HG03439 (cell line): ENCODE measurements at regions not wholly inside any gene's neighbourhood (a gene's known extent, or its start where the extent isn't known, plus 50 kb on each side); places are given as distances from the start of the nearest gene placed in this dataset.
"Not testable (repeated sequence)": the region's sequence is repeated elsewhere in the genome, so short reads cannot be mapped to it uniquely, and the experiment has no call there.

Experiments used
- ATAC-seq: cut with Tn5 transposase; IDR thresholded peaks from one replicate; pipeline ENCODE4 v1.9.1; 2021; ENCODE audit warnings: mild to moderate bottlenecking, moderate library complexity; ENCODE audit not compliant: unreplicated experiment

GRCh38 chr3:191518861-191519260 is 57.9 kb downstream of the PYDC2 start:
- no peak for ATAC-seq

- ATAC-seq = no peak
Observed at GRCh38 chr3:191521055-191521454, 60.1 kb downstream of the PYDC2 start.

DNA sequence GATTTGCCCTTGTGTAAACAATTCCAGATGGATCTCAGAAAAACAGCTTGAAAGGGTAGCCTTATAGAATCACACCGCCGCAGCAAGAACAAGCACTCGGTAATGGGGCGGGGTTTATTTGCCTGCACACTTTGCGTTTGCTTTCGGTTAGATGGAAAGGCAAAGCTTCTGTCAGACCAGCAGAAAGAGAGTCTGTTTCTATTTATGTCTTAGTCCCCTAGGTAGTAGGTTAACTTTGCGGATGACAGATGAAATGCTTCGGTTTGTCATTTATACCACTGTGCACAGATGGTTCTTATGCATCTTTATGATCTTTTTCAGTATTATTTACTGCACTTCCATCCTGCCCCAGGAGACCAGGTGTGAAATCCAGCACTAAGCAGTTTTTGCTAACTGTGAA is 62.2 kb downstream of the PYDC2 start:
- no peak for ATAC-seq

- no peak for ATAC-seq
Observed at GRCh38 chr3:191528589-191528988, 67.6 kb downstream of the PYDC2 start.

GRCh38 chr3:191529992-191530391 is 69.0 kb downstream of the PYDC2 start:
- no peak for ATAC-seq

DNA sequence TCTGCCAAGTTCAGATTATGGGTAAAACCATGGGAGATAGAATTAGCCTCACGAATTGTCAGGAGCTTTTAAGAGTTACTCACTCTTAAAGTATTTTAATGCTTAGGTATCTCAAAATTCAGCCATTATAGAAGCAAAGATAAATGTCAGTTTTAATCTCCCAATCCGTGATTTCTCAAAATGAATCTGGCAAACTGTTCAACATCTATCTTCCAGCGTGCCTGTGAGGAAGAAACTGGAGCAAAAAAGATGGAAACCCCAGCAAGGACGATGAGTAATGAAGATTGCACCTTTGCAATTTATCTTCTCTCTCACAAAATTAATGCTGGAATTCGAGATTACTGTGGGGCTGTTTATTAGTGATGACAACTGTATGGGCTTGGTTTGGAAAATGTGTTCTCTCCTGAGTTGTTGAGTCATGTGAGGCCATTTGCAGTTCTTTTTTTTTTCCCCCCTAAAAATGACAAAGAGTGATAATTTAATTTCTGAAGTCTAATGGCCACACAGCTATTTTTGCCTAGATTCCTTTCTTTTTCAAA is 70.5 kb downstream of the PYDC2 start:
- no peak for ATAC-seq

DNA sequence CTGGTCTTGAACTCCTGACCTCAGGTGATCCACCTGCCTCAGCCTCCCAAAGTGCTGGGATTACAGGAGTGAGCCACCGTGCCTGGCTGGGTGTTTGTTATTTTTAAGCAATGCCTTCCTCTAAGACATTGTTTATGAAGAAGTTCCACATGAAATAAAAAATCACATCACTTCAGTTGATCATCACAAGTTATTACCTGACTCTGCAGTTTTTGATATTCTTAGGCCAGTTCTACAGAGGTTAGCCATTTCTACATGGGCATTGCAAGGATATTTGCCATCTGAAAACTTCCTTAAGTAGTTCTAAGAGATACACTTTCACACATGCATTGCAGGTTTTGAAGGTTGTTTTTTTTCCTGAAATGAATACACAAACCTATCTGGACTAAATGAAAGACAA is 82.1 kb downstream of the PYDC2 start:
- no peak for ATAC-seq

- ATAC-seq = no peak
Observed at GRCh38 chr3:191543897-191544296, 82.9 kb downstream of the PYDC2 start.

GRCh38 chr3:191549357-191549756 is 88.4 kb downstream of the PYDC2 start:
- ATAC-seq = no peak

- ATAC-seq = no peak
Observed at GRCh38 chr3:191555037-191555436, 94.1 kb downstream of the PYDC2 start.

DNA sequence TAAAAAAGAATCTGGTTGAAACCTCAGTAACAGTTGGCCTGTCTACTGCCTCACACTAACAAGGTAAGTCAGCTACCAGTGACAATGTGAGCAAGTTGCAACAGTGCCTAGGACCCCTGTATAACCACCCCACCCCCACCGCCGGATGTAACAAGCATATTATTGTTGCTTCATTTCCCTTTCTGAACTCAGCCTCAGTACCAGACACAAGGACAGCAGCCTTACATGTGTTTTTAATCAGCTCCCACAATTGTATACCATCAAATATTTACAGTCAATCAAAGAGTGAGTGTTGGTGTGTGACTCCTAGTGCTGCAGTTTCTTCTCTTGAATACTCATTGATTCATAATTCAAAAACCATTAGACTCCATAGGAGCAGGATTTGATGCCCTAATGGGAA is 96.4 kb downstream of the PYDC2 start:
- ATAC-seq = no peak

DNA sequence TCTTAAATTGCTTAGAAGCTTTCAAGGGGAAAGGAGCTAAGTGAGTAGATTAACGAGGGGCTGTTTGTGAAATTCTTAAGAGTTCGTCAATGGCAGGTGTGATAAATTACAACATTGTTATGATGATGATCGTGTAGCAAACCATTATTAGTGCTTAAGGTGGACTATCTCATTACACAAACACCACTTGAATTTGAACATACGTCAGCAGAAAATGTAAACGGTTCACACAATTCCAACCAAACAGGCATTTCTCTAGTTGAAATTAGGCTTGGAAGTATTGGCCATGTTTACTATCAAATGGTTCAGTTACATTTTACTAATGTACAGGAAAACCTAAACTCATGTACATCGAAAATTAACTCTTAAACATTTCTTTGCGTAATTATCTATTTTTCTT is 102.8 kb downstream of the PYDC2 start:
- ATAC-seq = no peak

DNA sequence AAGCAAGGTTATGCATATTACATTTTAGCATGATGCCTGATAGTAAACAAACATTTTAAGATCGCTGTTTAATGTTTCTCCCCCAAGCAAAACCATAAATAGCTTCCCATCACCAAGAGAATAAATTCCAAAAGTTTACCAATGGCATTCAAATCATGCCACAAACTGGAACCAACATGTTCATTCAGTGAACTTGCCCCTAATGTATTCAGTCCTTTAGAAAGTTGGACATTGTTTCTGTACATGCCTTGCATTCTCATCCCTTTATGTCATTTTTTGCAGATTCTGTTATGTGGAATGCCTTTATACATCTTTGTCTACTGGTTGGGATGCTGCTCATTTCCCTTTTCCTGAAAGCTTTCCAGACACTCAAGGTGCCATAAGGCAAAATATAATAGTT is 105.5 kb downstream of the PYDC2 start:
- no peak for ATAC-seq

- ATAC-seq = no peak
Observed at GRCh38 chr3:191568206-191568605, 107.2 kb downstream of the PYDC2 start.

DNA sequence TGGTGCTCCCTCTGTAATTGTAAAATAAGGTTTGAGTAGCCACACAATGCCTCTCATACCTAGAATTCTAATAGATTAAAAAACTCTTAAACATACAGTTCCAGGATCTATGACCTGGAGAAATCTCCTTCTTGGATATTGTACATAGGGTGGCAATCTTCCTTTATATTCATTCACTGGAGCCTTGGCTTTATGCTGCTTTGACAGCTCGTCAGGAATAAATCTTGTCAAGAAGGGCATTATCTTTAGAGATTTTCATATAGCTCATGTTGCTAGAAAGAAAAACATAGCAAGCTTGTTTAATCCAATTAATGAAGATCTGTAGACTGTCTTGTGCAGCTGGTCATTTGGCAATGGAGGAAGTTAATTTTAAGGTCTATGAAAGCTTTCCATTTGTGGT is 131.1 kb downstream of the PYDC2 start:
- ATAC-seq = no peak

GRCh38 chr3:191593486-191593885 is 132.5 kb downstream of the PYDC2 start:
- ATAC-seq = no peak

GRCh38 chr3:191615511-191615910 is 154.5 kb downstream of the PYDC2 start:
- ATAC-seq = not testable (repeated sequence)

DNA sequence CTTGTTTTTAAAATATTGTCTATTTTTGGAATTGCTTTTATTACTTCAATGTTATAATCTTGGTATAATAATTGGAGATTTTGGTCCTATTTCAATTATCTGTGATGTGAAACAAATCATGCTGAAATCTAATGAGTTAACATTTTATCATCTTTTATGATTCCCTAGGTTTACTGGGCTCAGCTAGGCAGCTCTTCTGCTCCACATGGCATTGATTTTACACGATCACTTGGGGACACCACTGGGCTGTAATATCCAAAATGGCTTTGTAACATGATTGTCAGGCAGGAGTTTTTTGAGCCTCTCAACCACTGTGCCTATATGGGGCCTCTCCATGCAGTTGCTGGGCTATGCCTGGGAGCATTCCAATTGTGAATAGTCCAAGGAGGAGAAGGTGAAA is 163.3 kb downstream of the PYDC2 start:
- ATAC-seq = no peak

- ATAC-seq = no peak
Observed at GRCh38 chr3:191627064-191627463, 166.1 kb downstream of the PYDC2 start.

GRCh38 chr3:191628571-191628970 is 167.6 kb downstream of the PYDC2 start:
- ATAC-seq = no peak

- no peak for ATAC-seq
Observed at GRCh38 chr3:191631496-191631895, 170.5 kb downstream of the PYDC2 start.

GRCh38 chr3:191634902-191635301 is 173.9 kb downstream of the PYDC2 start:
- no peak for ATAC-seq

DNA sequence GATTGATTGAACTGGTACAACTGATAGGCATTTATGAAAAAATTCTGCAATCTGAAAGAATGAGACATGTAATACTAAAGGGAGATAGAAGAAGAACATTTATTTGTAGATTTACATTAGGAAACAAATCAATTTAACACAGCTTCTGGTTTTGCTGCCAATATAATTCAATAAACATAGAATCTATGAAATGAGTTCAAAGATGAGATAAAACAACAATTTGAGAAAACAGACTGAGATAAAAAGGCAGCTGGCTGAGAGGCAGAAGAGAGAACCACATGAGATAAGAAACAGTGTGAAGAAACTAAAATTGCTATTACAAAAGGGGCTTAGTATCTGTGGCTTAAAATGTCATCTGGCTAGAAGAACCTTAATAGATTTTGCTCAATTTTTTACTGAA is 176.6 kb downstream of the PYDC2 start:
- no peak for ATAC-seq

DNA sequence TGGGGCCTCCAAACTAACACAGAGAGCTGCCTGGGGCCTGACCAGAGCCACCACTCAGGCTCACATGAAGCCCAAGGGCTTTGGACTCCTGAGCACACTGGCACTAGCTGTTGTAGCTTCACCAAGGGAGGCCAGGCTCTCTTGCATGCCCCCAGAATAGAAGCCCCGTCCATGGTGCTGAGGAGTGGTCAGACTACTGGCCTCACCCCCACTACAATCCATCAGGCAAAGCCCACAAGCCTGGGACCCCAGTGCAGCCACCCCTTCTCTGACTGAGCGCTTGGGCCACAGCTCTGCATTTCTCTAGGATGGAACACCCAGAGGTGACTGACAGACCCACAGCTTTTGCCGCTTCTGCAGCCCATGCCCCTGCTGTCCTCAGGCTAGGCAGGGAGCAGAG is 180.8 kb downstream of the PYDC2 start:
- no peak for ATAC-seq
